ENCODE measurements at regions not wholly inside any gene's neighbourhood (a gene's known extent, or its start where the extent isn't known, plus 50 kb on each side); places are given as distances from the start of the nearest gene placed in this dataset.

GRCh38 chr4:166481739-166482138 lies 608.7 kb downstream of the TLL1 start:
- no peak for DNase-seq

GRCh38 chr4:166482758-166483157 lies 609.7 kb downstream of the TLL1 start:
- no peak for DNase-seq

- DNase-seq: no peak
These were observed 618.6 kb downstream of the TLL1 start for GRCh38 chr4:166491635-166492034.

- DNase-seq: no peak
These were observed 620.9 kb downstream of the TLL1 start for GRCh38 chr4:166493924-166494345.

GRCh38 chr4:166498546-166498945 lies 625.5 kb downstream of the TLL1 start:
- DNase-seq: no peak

GRCh38 chr4:166499820-166500219 lies 626.8 kb downstream of the TLL1 start:
- DNase-seq: no peak

- DNase-seq: peak in 6 of 51 donors; percentile 0 to 6 (median 1)
These were observed 628.9 kb downstream of the TLL1 start for GRCh38 chr4:166501941-166502382.

- no peak for DNase-seq
These were observed 629.6 kb downstream of the TLL1 start for GRCh38 chr4:166502660-166503059.

- DNase-seq: no peak
These were observed 633.0 kb downstream of the TLL1 start for GRCh38 chr4:166506051-166506450.

GRCh38 chr4:166512267-166512666 lies 639.2 kb downstream of the TLL1 start:
- DNase-seq: no peak

- DNase-seq: no peak
These were observed 645.3 kb downstream of the TLL1 start for GRCh38 chr4:166518315-166518714.

GRCh38 chr4:166518776-166519175 lies 645.7 kb downstream of the TLL1 start:
- DNase-seq: no peak

GRCh38 chr4:166519774-166520173 lies 646.7 kb downstream of the TLL1 start:
- no peak for DNase-seq

- DNase-seq: no peak
These were observed 654.5 kb downstream of the TLL1 start for GRCh38 chr4:166527500-166527899.

- no peak for DNase-seq
These were observed 658.7 kb downstream of the TLL1 start for GRCh38 chr4:166531703-166532102.

- no peak for DNase-seq
These were observed 662.8 kb downstream of the TLL1 start for GRCh38 chr4:166535865-166536264.

- no peak for DNase-seq
These were observed 665.5 kb downstream of the TLL1 start for GRCh38 chr4:166538491-166539005.

- DNase-seq: no peak
These were observed 673.0 kb downstream of the TLL1 start for GRCh38 chr4:166546009-166546408.

- no peak for DNase-seq
These were observed 656.7 kb downstream of the SPOCK3 start for GRCh38 chr4:166577639-166578038.

- no peak for DNase-seq
These were observed 648.8 kb downstream of the SPOCK3 start for GRCh38 chr4:166585491-166585890.

- DNase-seq: peak in 12 of 51 donors; percentile 0 to 19 (median 1)
These were observed 639.9 kb downstream of the SPOCK3 start for GRCh38 chr4:166594326-166594946.

- DNase-seq: no peak
These were observed 634.0 kb downstream of the SPOCK3 start for GRCh38 chr4:166600264-166600663.

- no peak for DNase-seq
These were observed 632.2 kb downstream of the SPOCK3 start for GRCh38 chr4:166602068-166602467.

Measured in hypothalamus (tissue), 51 donors.